Aorta (tissue), 5 donors: ENCODE measurements at regions not wholly inside any gene's neighbourhood (a gene's known extent, or its start where the extent isn't known, plus 50 kb on each side); places are given as distances from the start of the nearest gene placed in this dataset.

Experiments
- ATAC-seq: fragments of 200-7000 bp; cut with Tn5 transposase; one replicate; pipeline ENCODE4 v1.9.1; 2022; ENCODE audit warnings: moderate library complexity; ENCODE audit not compliant: low FRiP score
- DNase-seq, 2 donors: peaks; one replicate each; pipeline ENCODE4 v3.0.0-alpha.2; 2020
- H3K27ac ChIP-seq, 2 donors: one replicate each; pipeline ENCODE4 v1.5.1; 2013; ENCODE audit warnings: low read length in 2 of 2, mild to moderate bottlenecking in 2 of 2, moderate library complexity in 2 of 2, control low read depth in 1 of 2, inconsistent platforms in 1 of 2, low read depth in 1 of 2
- H3K27me3 ChIP-seq, 2 donors: one replicate each; pipeline ENCODE4 v1.6.1; 2013; ENCODE audit warnings: control low read depth in 1 of 2, low read length in 1 of 2, mild to moderate bottlenecking in 1 of 2, moderate library complexity in 1 of 2; ENCODE audit not compliant: insufficient read depth in 2 of 2, control insufficient read depth in 1 of 2
- H3K36me3 ChIP-seq, 2 donors: one replicate each; pipeline ENCODE4 v1.6.1; 2013; ENCODE audit warnings: control low read depth in 1 of 2, low read length in 1 of 2, mild to moderate bottlenecking in 1 of 2; ENCODE audit not compliant: insufficient read depth in 2 of 2, control insufficient read depth in 1 of 2
- H3K4me1 ChIP-seq, 2 donors: one replicate each; pipeline ENCODE4 v1.6.1; 2013; ENCODE audit warnings: low read length in 2 of 2, control low read depth in 1 of 2, mild to moderate bottlenecking in 1 of 2, moderate library complexity in 1 of 2; ENCODE audit not compliant: insufficient read depth in 2 of 2, control insufficient read depth in 1 of 2
- H3K4me3 ChIP-seq, 2 donors: one replicate each; pipeline ENCODE4 v1.5.1; 2013; ENCODE audit warnings: low read length in 2 of 2, control low read depth in 1 of 2, mild to moderate bottlenecking in 1 of 2
- H3K9me3 ChIP-seq: one replicate; pipeline ENCODE4 v1.6.1; 2013; ENCODE audit warnings: mild to moderate bottlenecking, low read length; ENCODE audit not compliant: control insufficient read depth
- WGBS, 2 donors: extraction: QIAGEN DNeasy Blood & Tissue Kit; methylation state at CpG; one replicate each; pipeline ENCODE4 v1.1.7; 2013; 5-methylcytosine and 5-hydroxymethylcytosine counted together
- intact Hi-C, 2 donors: fragments of 100-400 bp; cut with DNase I; formaldehyde crosslinking; loops; one replicate each; pipeline versions ENCODE4 v1.14.2 to v1.15.0; 2022
- donor health status: healthy with polysubstance abuse.
- donor health status: Bipolar disorder and iron deficiency.
- donor health status: DM: no; HTN: no; CAD: no.
- donor health status: DM: no; HTN: no; CAD: no.
- donor health status: DM: yes; HTN: yes; CAD: no.

- intact Hi-C loops: no loop called here
Measured at GRCh38 chr2:180739070-180739469, 241.3 kb upstream of the UBE2E3 start.

GRCh38 chr2:180735799-180736198 is 244.6 kb upstream of the UBE2E3 start:
- intact Hi-C loops: no loop called here
- no peak overlapping the region for H3K4me3 ChIP-seq
- ATAC-seq (no peak), DNase-seq (no peak)
- 50 to 55% methylated on average over 2 of the region's 2 CpGs for WGBS, 2 donors
- no peaks in the 10 kb centered on the region for H3K9me3 ChIP-seq
- no peaks in the 10 kb centered on the region for H3K4me1 ChIP-seq
- H3K27me3 ChIP-seq: no peaks in the 10 kb centered on the region
- no peaks in the 10 kb centered on the region for H3K36me3 ChIP-seq
- no peak overlapping the region for H3K27ac ChIP-seq

More at GRCh38 chr2:180739070-180739469, 241.3 kb upstream of the UBE2E3 start:
- no peaks in the 10 kb centered on the region for H3K4me1 ChIP-seq
- ATAC-seq: no peak
- 88 to 100% methylated on average over 1 of the region's 1 CpG for WGBS, 2 donors
- DNase-seq: no peak
- no peaks in the 10 kb centered on the region for H3K9me3 ChIP-seq
- no peaks in the 10 kb centered on the region for H3K36me3 ChIP-seq
- H3K27ac ChIP-seq: no peak overlapping the region
- no peak overlapping the region for H3K4me3 ChIP-seq
- H3K27me3 ChIP-seq: no peaks in the 10 kb centered on the region

- DNase-seq: no peak
- Histone ChIP-seq H3K4me1 (no peaks in the 10 kb centered on the region), H3K9me3 (no peaks in the 10 kb centered on the region), H3K36me3 (no peaks in the 10 kb centered on the region), H3K27ac (no peak overlapping the region), H3K27me3 (no peaks in the 10 kb centered on the region), H3K4me3 (no peak overlapping the region)
- ATAC-seq: no peak
- intact Hi-C loops: no loop called here
Measured at GRCh38 chr2:180734382-180734781, 246.0 kb upstream of the UBE2E3 start.

- H3K4me1 ChIP-seq: no peaks in the 10 kb centered on the region
- H3K4me3 ChIP-seq: no peak overlapping the region
- no peaks in the 10 kb centered on the region for H3K9me3 ChIP-seq
- no peak overlapping the region for H3K27ac ChIP-seq
- WGBS, 2 donors: 82 to 91% methylated on average over 1 of the region's 1 CpG
- H3K36me3 ChIP-seq: no peaks in the 10 kb centered on the region
- intact Hi-C loops: no loop called here
- H3K27me3 ChIP-seq: no peaks in the 10 kb centered on the region
- DNase-seq (no peak), ATAC-seq (no peak)
Measured at GRCh38 chr2:180733330-180733729, 247.1 kb upstream of the UBE2E3 start.

- intact Hi-C loops: no loop called here
- no peak for ATAC-seq
Measured at GRCh38 chr2:180732337-180732736, 248.1 kb upstream of the UBE2E3 start.

GRCh38 chr2:180730976-180731375 is 249.4 kb upstream of the UBE2E3 start:
- H3K4me3 ChIP-seq: no peak overlapping the region
- 97% methylated on average over 2 of the region's 2 CpGs for WGBS, 2 donors
- H3K27me3 ChIP-seq: no peaks in the 10 kb centered on the region
- no peaks in the 10 kb centered on the region for H3K4me1 ChIP-seq
- no peaks in the 10 kb centered on the region for H3K36me3 ChIP-seq
- no peak for DNase-seq
- H3K9me3 ChIP-seq: no peaks in the 10 kb centered on the region
- intact Hi-C loops: no loop called here
- H3K27ac ChIP-seq: no peak overlapping the region
- no peak for ATAC-seq

More at GRCh38 chr2:180732337-180732736, 248.1 kb upstream of the UBE2E3 start:
- DNase-seq: no peak
- no peak overlapping the region for H3K27ac ChIP-seq
- H3K9me3 ChIP-seq: no peaks in the 10 kb centered on the region
- H3K36me3 ChIP-seq: no peaks in the 10 kb centered on the region
- no peaks in the 10 kb centered on the region for H3K27me3 ChIP-seq
- no peaks in the 10 kb centered on the region for H3K4me1 ChIP-seq
- H3K4me3 ChIP-seq: no peak overlapping the region
- WGBS, 2 donors: 94 to 95% methylated on average over 3 of the region's 3 CpGs

GRCh38 chr2:180728928-180729559 is 251.4 kb upstream of the UBE2E3 start:
- WGBS, 2 donors: 13 to 31% methylated on average over 2 of the region's 2 CpGs
- Histone ChIP-seq H3K36me3 (no peaks in the 10 kb centered on the region), H3K27me3 (no peaks in the 10 kb centered on the region), H3K4me1 (no peaks in the 10 kb centered on the region), H3K27ac (no peak overlapping the region), H3K9me3 (no peaks in the 10 kb centered on the region), H3K4me3 (no peak overlapping the region)
- intact Hi-C loops: no loop called here
- no peak for ATAC-seq
- no peak for DNase-seq

- 74 to 80% methylated on average over 3 of the region's 3 CpGs for WGBS, 2 donors
- Histone ChIP-seq H3K36me3 (no peaks in the 10 kb centered on the region), H3K4me1 (no peaks in the 10 kb centered on the region), H3K27me3 (peaks cover 0 to 2% of the 10 kb centered on the region in 2 donors), H3K4me3 (no peak overlapping the region), H3K9me3 (peaks cover 1% of the 10 kb centered on the region), H3K27ac (no peak overlapping the region)
- intact Hi-C loops: no loop called here
- DNase-seq (no peak), ATAC-seq (no peak)
Measured at GRCh38 chr2:180723712-180724111, 256.7 kb upstream of the UBE2E3 start.

- intact Hi-C loops: no loop called here
- WGBS, 2 donors: 41 to 53% methylated on average over 2 of the region's 2 CpGs
- Histone ChIP-seq H3K27ac (no peak overlapping the region), H3K4me1 (no peaks in the 10 kb centered on the region), H3K27me3 (peaks cover 0 to 2% of the 10 kb centered on the region in 2 donors), H3K4me3 (no peak overlapping the region), H3K36me3 (no peaks in the 10 kb centered on the region), H3K9me3 (peaks cover 1% of the 10 kb centered on the region)
- no peak for DNase-seq
- peak; percentile 37 for ATAC-seq
Measured at GRCh38 chr2:180722551-180723239, 257.7 kb upstream of the UBE2E3 start.
